Activated CD4-positive, CD25-positive, alpha-beta regulatory T cell (primary cell): ENCODE measurements at regions not wholly inside any gene's neighbourhood (a gene's known extent, or its start where the extent isn't known, plus 50 kb on each side); places are given as distances from the start of the nearest gene placed in this dataset.

Source experiments
- DNase-seq, 4 experiments: peaks; one replicate each; lab custom pipeline; 2025; lab: John Stamatoyannopoulos, UW

GRCh38 chr2:23198316-23199114 is 186.5 kb upstream of the KLHL29 start:
- no peak for DNase-seq

- DNase-seq: no peak
These were observed 185.7 kb upstream of the KLHL29 start for GRCh38 chr2:23199115-23199918.

DNA sequence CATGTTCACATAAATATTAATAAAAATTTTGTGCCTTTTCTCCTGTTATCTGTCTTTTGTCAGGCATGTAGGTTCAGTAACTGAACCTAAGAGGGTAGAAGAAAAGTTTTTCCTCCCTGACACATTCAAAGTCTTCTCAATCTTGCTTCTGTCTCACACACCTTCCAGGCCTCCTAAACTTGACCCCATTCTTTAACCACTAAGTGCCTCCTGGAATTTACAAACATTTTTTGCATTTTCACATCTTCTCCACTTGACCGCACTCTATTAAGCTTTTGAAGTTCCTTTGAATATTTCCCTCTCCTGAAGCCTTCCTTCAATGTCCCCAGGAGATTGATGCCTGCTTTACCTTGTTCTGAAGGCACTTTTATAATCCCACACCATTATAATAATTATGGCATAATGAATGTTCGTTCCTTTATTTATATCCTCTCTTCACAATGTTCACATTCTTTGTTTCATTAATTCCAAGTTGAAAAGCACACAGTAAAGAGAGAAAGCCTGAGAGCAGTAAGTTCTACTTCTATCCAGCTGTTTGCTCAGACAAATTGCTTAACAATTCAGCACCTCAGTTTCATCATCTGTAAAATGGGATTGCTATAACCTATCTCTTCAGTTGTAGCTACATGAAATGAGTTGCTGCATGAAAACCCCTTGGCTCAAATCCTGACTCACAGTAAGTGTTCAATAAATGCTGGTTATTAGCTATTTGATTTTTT is 184.8 kb upstream of the KLHL29 start:
- DNase-seq: no peak

DNA sequence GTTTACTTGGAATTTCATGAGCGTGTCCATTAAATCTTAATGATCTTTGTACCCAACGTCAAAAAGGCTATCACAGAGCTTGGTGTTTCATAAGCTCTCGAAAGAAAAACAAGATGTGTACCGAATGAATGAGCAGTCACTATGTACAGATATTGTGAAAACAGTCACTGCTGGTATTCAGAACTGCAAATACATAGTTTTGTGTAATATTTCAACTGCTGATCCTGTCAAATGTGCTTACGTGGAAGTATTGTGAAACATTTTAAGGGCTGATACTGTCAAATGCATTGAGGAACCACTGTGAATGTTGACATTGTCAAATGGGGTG is 184.2 kb upstream of the KLHL29 start:
- DNase-seq: no peak

GRCh38 chr2:23203383-23203782 is 181.6 kb upstream of the KLHL29 start:
- DNase-seq: no peak

GRCh38 chr2:23204685-23205242 is 180.2 kb upstream of the KLHL29 start:
- no peak for DNase-seq

DNA sequence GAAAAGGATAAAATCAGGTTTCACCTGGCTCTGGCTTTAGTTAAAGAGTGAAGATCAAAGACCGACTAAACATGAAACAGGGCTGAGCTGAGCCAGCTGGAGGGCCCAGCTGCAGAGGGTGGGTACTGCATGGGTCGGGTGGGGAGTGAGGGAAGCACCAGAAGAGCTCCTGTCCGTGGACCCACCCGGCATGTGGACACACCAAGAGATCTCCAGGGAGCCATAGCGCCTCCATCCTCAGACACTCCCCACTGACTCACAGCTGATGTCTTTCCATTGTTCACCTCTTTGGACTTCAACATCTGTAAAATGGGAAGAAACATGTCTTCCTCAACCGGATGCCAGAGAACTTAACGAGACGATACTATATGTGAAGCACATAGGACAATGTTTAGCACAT is 178.3 kb upstream of the KLHL29 start:
- DNase-seq: no peak

- no peak for DNase-seq
These were observed 177.1 kb upstream of the KLHL29 start for GRCh38 chr2:23207871-23208270.

DNA sequence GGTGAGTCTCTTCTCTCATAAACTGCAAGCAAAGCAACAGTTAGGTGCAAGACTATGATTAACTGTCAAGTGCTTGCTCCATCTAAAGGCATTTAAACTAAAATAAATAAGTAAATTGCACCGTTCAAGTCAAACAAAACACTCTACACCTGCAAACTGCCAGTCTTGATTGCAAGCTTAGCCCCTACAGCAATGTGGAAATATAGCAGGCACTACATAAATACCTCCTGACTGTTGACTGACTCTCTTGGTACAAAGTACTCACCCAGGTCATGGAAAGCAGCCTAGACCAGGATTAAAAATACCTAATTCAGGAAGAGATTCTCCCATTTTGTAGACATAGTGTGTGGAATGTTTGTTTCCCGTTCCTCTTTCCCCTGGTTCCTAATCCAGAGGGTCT is 176.6 kb upstream of the KLHL29 start:
- no peak for DNase-seq

GRCh38 chr2:23209059-23209458 is 175.9 kb upstream of the KLHL29 start:
- no peak for DNase-seq

DNA sequence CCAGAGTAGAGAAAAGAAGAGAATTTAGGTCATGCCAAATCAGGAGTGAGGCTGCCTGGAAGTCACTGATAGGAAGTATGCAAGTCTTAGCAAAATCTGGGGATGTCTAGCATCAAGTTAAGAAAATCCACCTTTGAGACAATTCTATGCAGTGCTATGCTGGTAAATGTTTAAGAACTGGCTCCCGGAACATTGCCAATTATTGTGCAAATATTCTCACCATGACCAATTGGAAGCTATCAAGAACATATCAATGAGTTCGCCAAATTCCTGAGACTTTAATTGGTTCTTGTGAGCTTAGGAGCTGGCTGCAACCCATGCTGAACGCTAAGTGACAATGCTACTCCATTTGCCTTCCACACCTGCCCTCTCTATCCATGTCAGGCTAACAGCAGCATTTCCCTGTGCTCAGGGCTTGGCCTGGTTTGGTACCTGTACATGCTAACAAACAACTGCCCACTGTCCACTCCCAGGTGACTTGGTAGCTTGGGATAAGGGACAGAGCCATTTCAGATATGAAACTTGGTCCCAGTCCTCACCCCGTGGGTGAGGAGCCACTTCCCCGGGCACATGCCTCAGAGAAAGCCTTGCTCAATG is 172.9 kb upstream of the KLHL29 start:
- DNase-seq: no peak

- no peak for DNase-seq
These were observed 171.8 kb upstream of the KLHL29 start for GRCh38 chr2:23213196-23213595.

DNA sequence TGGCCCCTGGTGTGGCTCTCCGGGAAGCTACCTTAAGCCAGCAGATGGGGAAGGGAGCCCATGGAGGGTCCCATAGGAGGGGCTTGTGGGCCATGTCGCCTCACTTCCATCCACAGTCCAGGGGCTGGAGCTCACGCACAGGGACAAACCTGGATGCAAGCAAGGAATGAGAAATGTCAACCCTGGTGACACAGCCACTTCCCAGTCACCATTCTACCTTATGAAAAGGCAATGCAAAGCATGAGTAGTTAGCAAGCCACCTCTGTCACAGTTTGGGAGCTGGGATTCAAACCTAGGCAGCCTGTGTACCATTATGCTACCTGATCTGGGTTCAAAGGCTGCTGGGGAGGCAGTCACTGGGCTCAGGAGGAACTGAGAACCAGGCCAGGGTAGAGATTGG is 170.0 kb upstream of the KLHL29 start:
- DNase-seq: no peak

GRCh38 chr2:23219666-23220065 is 165.3 kb upstream of the KLHL29 start:
- DNase-seq: no peak

GRCh38 chr2:23220513-23221094 is 164.4 kb upstream of the KLHL29 start:
- no peak for DNase-seq

GRCh38 chr2:23221236-23221635 is 163.7 kb upstream of the KLHL29 start:
- DNase-seq: no peak

- no peak for DNase-seq
These were observed 163.1 kb upstream of the KLHL29 start for GRCh38 chr2:23221901-23222300.

DNA sequence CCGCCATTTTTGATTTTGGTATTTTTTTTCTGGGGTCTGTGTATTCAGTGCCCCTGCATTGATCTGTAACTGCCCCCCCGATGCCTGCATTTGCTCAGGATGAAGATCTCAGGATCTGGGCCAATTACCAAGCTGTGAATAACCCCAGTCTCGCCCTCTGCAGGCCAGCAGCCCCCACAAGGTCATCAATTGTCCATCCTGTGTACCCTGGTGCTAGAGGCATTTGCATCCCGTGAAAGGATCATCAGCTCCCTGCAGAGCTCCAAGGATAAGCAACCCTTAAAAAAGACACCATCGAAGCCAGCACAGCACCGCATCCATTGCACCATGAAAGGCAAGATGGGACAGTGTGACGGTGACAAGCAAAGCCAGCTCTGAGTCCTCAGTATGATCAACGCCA is 154.1 kb upstream of the KLHL29 start:
- no peak for DNase-seq

DNA sequence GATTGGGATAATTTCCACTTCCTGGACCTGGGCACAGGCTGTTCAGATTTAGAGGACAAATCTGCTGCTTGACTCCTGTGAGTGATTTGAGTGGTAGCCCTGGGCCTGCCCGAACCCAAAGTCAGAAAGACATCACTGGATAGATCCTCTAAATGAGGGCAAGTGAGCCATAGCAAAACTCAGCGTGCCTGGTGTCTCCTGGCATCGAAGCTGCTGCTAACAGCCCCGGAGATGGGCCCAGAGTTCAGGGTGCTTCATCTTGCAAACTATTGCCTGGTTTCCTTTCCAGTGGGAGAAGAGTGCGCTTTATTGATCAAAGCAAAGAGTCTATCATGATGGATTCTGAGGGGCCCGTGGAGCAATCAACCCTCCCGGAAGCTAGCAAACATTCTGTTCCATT is 153.1 kb upstream of the KLHL29 start:
- DNase-seq: no peak

DNA sequence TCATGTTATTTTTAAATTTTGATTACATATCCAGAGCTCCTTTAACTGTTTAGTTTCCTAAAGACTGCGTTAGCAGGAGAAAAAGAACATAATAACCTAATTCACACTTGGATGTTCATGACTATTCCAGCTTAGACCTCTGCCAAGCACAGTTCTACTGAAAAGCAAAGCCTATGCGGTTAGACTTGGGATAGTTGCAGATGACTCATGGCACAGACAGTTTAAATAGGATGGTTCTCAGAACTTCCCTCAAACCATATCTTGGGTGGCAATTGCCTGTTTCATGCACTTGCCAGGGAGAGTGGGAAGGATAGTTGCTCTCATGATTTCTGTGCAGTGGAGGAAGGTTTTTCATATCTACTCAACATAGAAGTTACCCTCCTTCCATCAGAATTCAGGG is 149.7 kb upstream of the KLHL29 start:
- no peak for DNase-seq

GRCh38 chr2:23235736-23236135 is 149.2 kb upstream of the KLHL29 start:
- DNase-seq: no peak

- no peak for DNase-seq
These were observed 147.8 kb upstream of the KLHL29 start for GRCh38 chr2:23237147-23237546.
